ENCODE measurements at regions not wholly inside any gene's neighbourhood (a gene's known extent, or its start where the extent isn't known, plus 50 kb on each side); places are given as distances from the start of the nearest gene placed in this dataset.

- Histone ChIP-seq H3K36me3 (ENCODE audit: insufficient read depth, low read length) (no peaks in the 10 kb centered on the region), H3K9me3 (ENCODE audit: low read length) (no peaks in the 10 kb centered on the region), H2AFZ (ENCODE audit: low read length) (no peak overlapping the region), H4K20me1 (ENCODE audit: insufficient read depth, low read length) (no peaks in the 10 kb centered on the region), H3K79me2 (ENCODE audit: insufficient read depth, low read depth, low read length) (no peaks in the 10 kb centered on the region), H3K4me3 (ENCODE audit: low read depth, low read length, poor library complexity, severe bottlenecking) (no peak overlapping the region), H3K9me2 (ENCODE audit: insufficient read depth, low read length) (no peaks in the 10 kb centered on the region), H3K27ac (ENCODE audit: low read depth, low read length, poor library complexity, severe bottlenecking) (no peak overlapping the region), H3K4me1 (ENCODE audit: insufficient read depth, low read length, poor library complexity, severe bottlenecking) (no peaks in the 10 kb centered on the region), H3K4me2 (ENCODE audit: low read length) (no peak overlapping the region)
- no TSS peak for BruUV-seq (replicated peaks)
- TF ChIP-seq EZH2phosphoT487 (IDR thresholded peaks at IDR 0.05; ENCODE audit: borderline replicate concordance, low read depth, low read length) (no peak), CTCF (conservative IDR thresholded peaks at IDR 0.05; ENCODE audit: low read length) (no peak)
- intact Hi-C loops (cut with micrococcal nuclease; ENCODE audit: unreplicated experiment): no loop called here
- ChIA-PET CTCF (ENCODE audit: unreplicated experiment) (no interaction called here), POLR2A (no interaction called here)
- no peak for DNase-seq (ENCODE audit: low spot score)
Measured at GRCh38 chr2:36262581-36262980, 93.0 kb upstream of the CRIM1 start.

DNA sequence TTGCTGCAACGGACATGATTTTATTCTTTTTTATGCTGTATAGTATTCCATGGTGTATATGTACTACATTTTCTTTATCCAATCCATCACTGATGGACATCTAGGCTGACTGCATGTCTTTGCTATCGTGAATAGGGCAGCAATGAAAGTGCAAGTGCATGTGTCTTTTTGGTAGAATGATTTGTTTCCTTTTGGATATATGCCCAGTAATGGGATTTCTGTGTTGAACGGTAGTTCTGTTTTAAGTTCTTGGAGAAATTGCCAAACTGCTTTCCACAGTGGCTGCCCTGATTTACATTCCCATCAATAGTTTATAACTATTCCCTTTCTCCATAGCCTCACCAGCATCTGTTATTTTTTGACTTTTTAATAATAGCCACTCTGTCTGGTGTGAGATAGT lies 99.7 kb upstream of the CRIM1 start:
- H3K79me2 ChIP-seq (ENCODE audit: insufficient read depth, low read depth, low read length): no peaks in the 10 kb centered on the region
- no peak for DNase-seq (ENCODE audit: low spot score)
- H3K36me3 ChIP-seq (ENCODE audit: insufficient read depth, low read length): no peaks in the 10 kb centered on the region
- POLR2A ChIA-PET: no interaction called here
- no peak overlapping the region for H3K4me3 ChIP-seq (ENCODE audit: low read depth, low read length, poor library complexity, severe bottlenecking)
- CTCF ChIA-PET (ENCODE audit: unreplicated experiment): no interaction called here
- TF ChIP-seq EZH2phosphoT487 (IDR thresholded peaks at IDR 0.05; ENCODE audit: borderline replicate concordance, low read depth, low read length) (no peak), CTCF (conservative IDR thresholded peaks at IDR 0.05; ENCODE audit: low read length) (no peak)
- no peak overlapping the region for H3K4me2 ChIP-seq (ENCODE audit: low read length)
- H3K9me3 ChIP-seq (ENCODE audit: low read length): no peaks in the 10 kb centered on the region
- H3K9me2 ChIP-seq (ENCODE audit: insufficient read depth, low read length): no peaks in the 10 kb centered on the region
- no peaks in the 10 kb centered on the region for H3K4me1 ChIP-seq (ENCODE audit: insufficient read depth, low read length, poor library complexity, severe bottlenecking)
- no peak overlapping the region for H2AFZ ChIP-seq (ENCODE audit: low read length)
- no TSS peak for BruUV-seq (replicated peaks)
- no peaks in the 10 kb centered on the region for H4K20me1 ChIP-seq (ENCODE audit: insufficient read depth, low read length)
- no peak overlapping the region for H3K27ac ChIP-seq (ENCODE audit: low read depth, low read length, poor library complexity, severe bottlenecking)
- intact Hi-C loops (cut with micrococcal nuclease; ENCODE audit: unreplicated experiment): no loop called here

DNA sequence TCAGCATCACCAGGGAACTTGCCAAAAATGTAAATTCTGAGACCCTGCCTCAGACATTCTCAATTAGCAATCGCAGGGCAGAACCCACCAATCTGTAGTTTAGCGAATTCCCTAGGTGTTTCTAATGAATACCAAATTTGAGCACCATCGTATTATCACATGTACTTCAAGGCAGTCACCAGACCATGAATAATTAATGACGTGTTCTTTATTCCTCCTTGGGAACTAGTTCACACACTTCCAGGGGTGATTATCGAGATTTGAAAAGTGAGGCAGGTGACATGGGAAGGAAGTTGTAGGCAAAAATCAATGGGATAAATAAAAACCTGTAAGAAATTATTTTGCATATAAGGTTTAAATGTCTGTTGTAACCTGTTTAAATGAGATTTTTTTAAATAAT lies 102.5 kb upstream of the CRIM1 start:
- H4K20me1 ChIP-seq (ENCODE audit: insufficient read depth, low read length): no peaks in the 10 kb centered on the region
- no peak overlapping the region for H2AFZ ChIP-seq (ENCODE audit: low read length)
- no peak overlapping the region for H3K4me2 ChIP-seq (ENCODE audit: low read length)
- no peaks in the 10 kb centered on the region for H3K4me1 ChIP-seq (ENCODE audit: insufficient read depth, low read length, poor library complexity, severe bottlenecking)
- no peaks in the 10 kb centered on the region for H3K36me3 ChIP-seq (ENCODE audit: insufficient read depth, low read length)
- H3K27ac ChIP-seq (ENCODE audit: low read depth, low read length, poor library complexity, severe bottlenecking): no peak overlapping the region
- H3K79me2 ChIP-seq (ENCODE audit: insufficient read depth, low read depth, low read length): no peaks in the 10 kb centered on the region
- H3K4me3 ChIP-seq (ENCODE audit: low read depth, low read length, poor library complexity, severe bottlenecking): no peak overlapping the region
- ChIA-PET POLR2A (no interaction called here), CTCF (ENCODE audit: unreplicated experiment) (no interaction called here)
- no TSS peak for BruUV-seq (replicated peaks)
- no peaks in the 10 kb centered on the region for H3K9me2 ChIP-seq (ENCODE audit: insufficient read depth, low read length)
- H3K9me3 ChIP-seq (ENCODE audit: low read length): no peaks in the 10 kb centered on the region
- DNase-seq (ENCODE audit: low spot score): no peak
- TF ChIP-seq EZH2phosphoT487 (IDR thresholded peaks at IDR 0.05; ENCODE audit: borderline replicate concordance, low read depth, low read length) (no peak), CTCF (conservative IDR thresholded peaks at IDR 0.05; ENCODE audit: low read length) (no peak)
- intact Hi-C loops (cut with micrococcal nuclease; ENCODE audit: unreplicated experiment): no loop called here

All from OCI-LY7 (cell line).